ENCODE measurements at regions not wholly inside any gene's neighbourhood (a gene's known extent, or its start where the extent isn't known, plus 50 kb on each side); places are given as distances from the start of the nearest gene placed in this dataset.

- no peak overlapping the region for H3K27ac Mint-ChIP-seq (ENCODE audit: unreplicated experiment)
- H3K27me3 Mint-ChIP-seq (ENCODE audit: low read depth) = no peaks in the 10 kb centered on the region
- no peak for DNase-seq (ENCODE audit: low spot score)
- H3K4me1 Mint-ChIP-seq (ENCODE audit: low read depth) = peaks cover 9% of the 10 kb centered on the region
- peaks cover 1% of the 10 kb centered on the region for H3K36me3 Mint-ChIP-seq (ENCODE audit: low read depth)
- no peak for TF ChIP-seq CTCF (IDR thresholded peaks at IDR 0.05)
- no peak overlapping the region for H3K4me3 Mint-ChIP-seq (ENCODE audit: unreplicated experiment)
- H3K9me3 Mint-ChIP-seq (ENCODE audit: low read depth) = peaks cover 14% of the 10 kb centered on the region
These were observed 513.2 kb upstream of the MAN1A1 start for GRCh38 chr6:119862719-119863118.

- no peak for DNase-seq (ENCODE audit: low spot score)
- H3K9me3 Mint-ChIP-seq (ENCODE audit: low read depth) = no peaks in the 10 kb centered on the region
These were observed 509.3 kb upstream of the MAN1A1 start for GRCh38 chr6:119858901-119859300.

GRCh38 chr6:119856136-119856535, 506.6 kb upstream of the MAN1A1 start:
- peaks cover 3% of the 10 kb centered on the region for H3K4me1 Mint-ChIP-seq (ENCODE audit: low read depth)

More at GRCh38 chr6:119858901-119859300, 509.3 kb upstream of the MAN1A1 start:
- peaks cover 3% of the 10 kb centered on the region for H3K4me1 Mint-ChIP-seq (ENCODE audit: low read depth)
- H3K27ac Mint-ChIP-seq (ENCODE audit: unreplicated experiment) = no peak overlapping the region
- H3K36me3 Mint-ChIP-seq (ENCODE audit: low read depth) = no peaks in the 10 kb centered on the region
- H3K4me3 Mint-ChIP-seq (ENCODE audit: unreplicated experiment) = no peak overlapping the region
- no peaks in the 10 kb centered on the region for H3K27me3 Mint-ChIP-seq (ENCODE audit: low read depth)
- TF ChIP-seq CTCF (IDR thresholded peaks at IDR 0.05) = no peak

GRCh38 chr6:119848696-119849095, 499.1 kb upstream of the MAN1A1 start:
- no peaks in the 10 kb centered on the region for H3K9me3 Mint-ChIP-seq (ENCODE audit: low read depth)
- DNase-seq (ENCODE audit: low spot score) = no peak
- no peak for TF ChIP-seq CTCF (IDR thresholded peaks at IDR 0.05)
- peaks cover 8% of the 10 kb centered on the region for H3K27me3 Mint-ChIP-seq (ENCODE audit: low read depth)
- no peak overlapping the region for H3K4me3 Mint-ChIP-seq (ENCODE audit: unreplicated experiment)
- no peak overlapping the region for H3K27ac Mint-ChIP-seq (ENCODE audit: unreplicated experiment)
- no peaks in the 10 kb centered on the region for H3K36me3 Mint-ChIP-seq (ENCODE audit: low read depth)
- H3K4me1 Mint-ChIP-seq (ENCODE audit: low read depth) = no peaks in the 10 kb centered on the region

More at GRCh38 chr6:119856136-119856535, 506.6 kb upstream of the MAN1A1 start:
- no peak overlapping the region for H3K27ac Mint-ChIP-seq (ENCODE audit: unreplicated experiment)
- no peak for TF ChIP-seq CTCF (IDR thresholded peaks at IDR 0.05)
- H3K4me3 Mint-ChIP-seq (ENCODE audit: unreplicated experiment) = no peak overlapping the region
- no peak for DNase-seq (ENCODE audit: low spot score)
- peaks cover 4% of the 10 kb centered on the region for H3K27me3 Mint-ChIP-seq (ENCODE audit: low read depth)
- no peaks in the 10 kb centered on the region for H3K9me3 Mint-ChIP-seq (ENCODE audit: low read depth)
- H3K36me3 Mint-ChIP-seq (ENCODE audit: low read depth) = no peaks in the 10 kb centered on the region

- Mint-ChIP-seq H3K9me3 (ENCODE audit: low read depth) (peaks cover 17% of the 10 kb centered on the region), H3K4me3 (ENCODE audit: unreplicated experiment) (no peak overlapping the region), H3K27ac (ENCODE audit: unreplicated experiment) (no peak overlapping the region), H3K27me3 (ENCODE audit: low read depth) (peaks cover 3% of the 10 kb centered on the region), H3K36me3 (ENCODE audit: low read depth) (no peaks in the 10 kb centered on the region), H3K4me1 (ENCODE audit: low read depth) (no peaks in the 10 kb centered on the region)
- TF ChIP-seq CTCF (IDR thresholded peaks at IDR 0.05) = no peak
- DNase-seq (ENCODE audit: low spot score) = no peak
These were observed 495.6 kb upstream of the MAN1A1 start for GRCh38 chr6:119845161-119845560.

Data from chondrocyte (in vitro differentiated cells).